Stomach smooth muscle (tissue), 2 donors: ENCODE measurements at regions not wholly inside any gene's neighbourhood (a gene's known extent, or its start where the extent isn't known, plus 50 kb on each side); places are given as distances from the start of the nearest gene placed in this dataset.

Source experiments
- H3K27ac ChIP-seq: one replicate; pipeline ENCODE4 v1.7.0; 2013; ENCODE audit warnings: mild to moderate bottlenecking, low read length, inconsistent platforms
- H3K27me3 ChIP-seq, 2 donors: one replicate each; pipeline ENCODE4 v1.7.0; 2013; ENCODE audit warnings: low read length in 2 of 2; ENCODE audit not compliant: insufficient read depth in 2 of 2, control insufficient read depth in 1 of 2
- H3K36me3 ChIP-seq, 2 donors: one replicate each; pipeline ENCODE4 v1.7.0; 2013; ENCODE audit warnings: low read length in 2 of 2; ENCODE audit not compliant: control insufficient read depth in 2 of 2, insufficient read depth in 2 of 2
- H3K4me1 ChIP-seq: one replicate; pipeline ENCODE4 v1.7.0; 2013; ENCODE audit warnings: low read length; ENCODE audit not compliant: control insufficient read depth, insufficient read depth
- H3K4me3 ChIP-seq, 2 donors: one replicate each; pipeline ENCODE4 v1.7.0; 2013; ENCODE audit warnings: low read length in 2 of 2
- H3K9ac ChIP-seq, 2 donors: one replicate each; pipeline ENCODE4 v1.7.0; 2013; ENCODE audit warnings: low read length in 2 of 2, mild to moderate bottlenecking in 1 of 2
- H3K9me3 ChIP-seq, 2 donors: one replicate each; pipeline ENCODE4 v1.7.0; 2013; ENCODE audit warnings: low read length in 2 of 2; ENCODE audit not compliant: control insufficient read depth in 2 of 2
- donor health status: healthy.
- donor health status: Pancreatic carcinoma.

DNA sequence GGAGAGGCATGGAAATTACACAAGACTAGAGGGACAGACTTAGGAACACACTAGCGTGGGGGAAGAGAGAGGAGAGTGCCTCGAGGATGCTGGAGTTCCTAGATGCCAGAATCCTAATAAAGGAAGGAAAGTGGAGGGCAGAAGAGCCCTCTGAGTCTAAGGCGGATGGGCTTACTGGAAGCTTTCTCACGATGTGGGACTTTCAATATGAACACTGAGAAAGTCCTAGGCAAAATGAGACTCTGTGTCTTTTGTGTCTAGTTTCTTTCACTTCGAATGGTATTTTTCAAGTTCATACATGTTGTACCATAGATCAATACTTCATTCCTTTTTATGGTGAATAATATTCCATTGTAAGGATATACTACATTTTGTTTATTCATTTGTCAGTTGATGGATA, 239.4 kb downstream of the NSG2 start:
- no peak overlapping the region for H3K27ac ChIP-seq
- H3K27me3 ChIP-seq = peaks cover 2 to 7% of the 10 kb centered on the region in 2 donors

DNA sequence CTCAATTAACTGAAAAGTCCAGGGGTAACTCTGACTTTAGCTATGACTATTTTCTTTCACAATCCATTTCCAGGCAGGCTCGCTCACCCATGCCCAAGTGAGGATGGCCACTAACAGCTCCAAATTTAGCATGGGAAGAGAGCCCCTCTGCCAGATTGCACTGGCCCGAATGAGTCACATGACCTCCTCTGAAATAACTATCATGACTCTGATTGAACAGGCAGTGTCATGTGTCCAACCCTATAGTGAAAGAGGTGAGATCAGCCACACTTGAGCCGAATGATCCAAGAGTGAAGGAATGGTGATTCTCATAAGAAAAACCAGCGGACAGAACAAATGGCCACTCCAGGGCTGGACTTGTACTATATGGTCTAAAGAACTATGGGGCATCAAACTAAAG, 242.3 kb downstream of the NSG2 start:
- Histone ChIP-seq H3K27me3 (peaks cover 0 to 4% of the 10 kb centered on the region in 2 donors), H3K4me3 (no peak overlapping the region), H3K27ac (no peak overlapping the region), H3K9ac (no peak overlapping the region), H3K4me1 (no peaks in the 10 kb centered on the region), H3K9me3 (peaks cover 0 to 8% of the 10 kb centered on the region in 2 donors), H3K36me3 (no peaks in the 10 kb centered on the region)

More for the DNA sequence above, 239.4 kb downstream of the NSG2 start:
- Histone ChIP-seq H3K36me3 (no peaks in the 10 kb centered on the region), H3K4me3 (no peak overlapping the region), H3K9ac (no peak overlapping the region), H3K9me3 (no peaks in the 10 kb centered on the region), H3K4me1 (no peaks in the 10 kb centered on the region)

DNA sequence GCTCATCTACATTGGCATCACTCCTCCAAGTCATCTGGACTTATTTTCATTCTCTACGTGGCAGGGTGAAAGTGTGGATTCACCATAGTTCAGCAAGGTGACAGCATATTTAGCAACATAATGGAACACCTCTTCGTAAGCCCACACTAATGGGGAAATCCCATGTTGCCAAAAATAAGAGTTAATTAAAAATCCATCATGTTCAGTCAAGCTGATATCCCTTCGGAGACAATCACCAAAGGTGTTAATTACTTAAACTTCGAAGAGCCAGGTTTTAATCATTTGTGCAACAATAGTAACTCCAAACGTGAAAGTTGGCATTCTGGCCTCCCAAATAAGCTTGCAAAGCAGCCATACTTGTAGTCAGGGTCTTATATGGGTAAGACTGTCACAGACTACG, 242.9 kb downstream of the NSG2 start:
- Histone ChIP-seq H3K27me3 (peaks cover 0 to 4% of the 10 kb centered on the region in 2 donors), H3K36me3 (no peaks in the 10 kb centered on the region), H3K4me1 (no peaks in the 10 kb centered on the region), H3K9ac (no peak overlapping the region), H3K4me3 (no peak overlapping the region), H3K27ac (no peak overlapping the region), H3K9me3 (peaks cover 0 to 8% of the 10 kb centered on the region in 2 donors)

DNA sequence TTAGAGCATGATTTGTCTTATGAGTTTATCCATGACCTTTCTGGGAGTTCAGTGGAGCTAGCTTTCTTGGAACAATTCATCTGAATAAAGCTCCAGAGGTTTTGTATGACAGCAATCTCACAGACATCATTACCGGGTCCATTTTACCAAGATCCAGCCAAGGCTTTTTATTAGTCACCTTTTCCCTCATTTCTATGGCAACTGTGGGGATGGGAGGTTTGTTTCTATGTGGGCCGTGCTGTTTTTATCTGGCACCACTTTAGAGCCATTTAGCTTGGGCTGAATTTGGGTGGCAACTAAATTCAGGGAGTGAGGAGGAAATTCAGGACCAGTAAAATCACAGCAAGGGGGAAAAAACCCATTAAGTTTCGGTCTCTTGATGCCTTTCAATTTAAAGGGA, 245.7 kb downstream of the NSG2 start:
- no peak overlapping the region for H3K27ac ChIP-seq
- no peaks in the 10 kb centered on the region for H3K27me3 ChIP-seq
- peaks cover 0 to 8% of the 10 kb centered on the region in 2 donors for H3K9me3 ChIP-seq
- no peaks in the 10 kb centered on the region for H3K36me3 ChIP-seq
- H3K9ac ChIP-seq = no peak overlapping the region
- no peak overlapping the region for H3K4me3 ChIP-seq
- H3K4me1 ChIP-seq = no peaks in the 10 kb centered on the region

DNA sequence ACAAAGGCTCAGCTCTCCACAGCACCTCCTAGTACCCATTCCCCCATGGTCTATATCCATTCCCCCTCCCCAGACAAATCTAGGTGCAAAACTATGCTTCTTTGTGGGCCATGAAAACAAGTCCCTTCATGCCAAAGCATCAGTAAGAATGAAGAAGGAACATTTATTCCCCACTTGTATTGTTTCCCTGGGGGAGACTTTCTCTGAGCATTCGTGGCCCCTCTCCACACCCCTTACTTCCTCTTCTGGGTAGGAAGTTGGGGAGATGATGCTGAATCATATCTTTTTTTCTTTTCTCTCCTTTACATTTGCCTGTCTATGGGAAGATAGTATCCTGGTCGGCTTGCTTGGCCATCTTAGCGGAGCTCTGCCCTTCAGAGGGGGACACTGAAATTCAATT, 246.8 kb downstream of the NSG2 start:
- H3K36me3 ChIP-seq = no peaks in the 10 kb centered on the region
- no peaks in the 10 kb centered on the region for H3K27me3 ChIP-seq
- H3K4me1 ChIP-seq = no peaks in the 10 kb centered on the region
- no peak overlapping the region for H3K4me3 ChIP-seq
- H3K9ac ChIP-seq = no peak overlapping the region
- H3K9me3 ChIP-seq = peaks cover 0 to 8% of the 10 kb centered on the region in 2 donors
- H3K27ac ChIP-seq = no peak overlapping the region

DNA sequence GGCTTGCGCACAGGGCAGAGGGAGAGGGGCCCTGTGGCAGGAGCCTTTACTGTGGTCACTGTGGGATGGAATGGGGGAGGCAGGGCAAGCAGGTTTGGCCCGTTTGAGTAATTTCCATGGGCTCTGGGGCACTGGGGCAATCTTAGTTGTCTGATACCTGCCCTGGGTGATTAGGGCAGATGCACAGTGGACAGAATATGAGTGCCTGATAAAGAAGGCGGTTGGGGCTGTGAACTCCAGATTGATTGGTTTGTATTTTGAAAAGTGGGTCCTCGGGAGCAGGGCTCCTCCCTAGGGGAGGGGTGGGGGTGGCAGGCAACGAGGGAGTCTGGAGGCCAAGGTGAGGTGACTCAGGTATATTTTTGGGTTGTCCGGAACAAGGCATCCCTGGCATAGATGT, 247.5 kb downstream of the NSG2 start:
- peaks cover 0 to 8% of the 10 kb centered on the region in 2 donors for H3K9me3 ChIP-seq

DNA sequence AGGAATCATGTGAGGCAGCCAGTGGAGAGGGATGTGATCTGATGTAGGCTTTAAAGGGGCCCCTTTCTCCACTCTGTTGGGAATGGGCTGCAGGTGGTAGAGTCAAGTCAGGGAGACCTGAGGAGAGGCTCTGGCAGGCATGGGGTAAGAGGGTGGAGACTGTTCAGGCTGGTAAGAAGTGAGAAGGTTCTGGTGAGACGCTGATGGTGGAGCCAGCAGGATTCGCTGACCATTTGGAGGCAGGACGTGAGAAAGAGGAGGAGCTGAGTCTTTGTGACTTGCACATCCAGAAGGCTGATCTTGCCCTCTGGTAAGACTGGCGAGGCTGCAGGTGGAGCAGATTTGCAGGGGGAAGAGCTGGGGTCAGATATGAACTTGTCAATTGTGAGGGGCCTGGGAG, 248.0 kb downstream of the NSG2 start:
- H3K4me3 ChIP-seq = no peak overlapping the region
- no peaks in the 10 kb centered on the region for H3K36me3 ChIP-seq
- H3K9ac ChIP-seq = no peak overlapping the region
- H3K27me3 ChIP-seq = no peaks in the 10 kb centered on the region
- no peaks in the 10 kb centered on the region for H3K4me1 ChIP-seq
- H3K27ac ChIP-seq = no peak overlapping the region
- peaks cover 0 to 8% of the 10 kb centered on the region in 2 donors for H3K9me3 ChIP-seq

More for the DNA sequence above, 247.5 kb downstream of the NSG2 start:
- no peak overlapping the region for H3K27ac ChIP-seq
- no peaks in the 10 kb centered on the region for H3K36me3 ChIP-seq
- no peaks in the 10 kb centered on the region for H3K4me1 ChIP-seq
- no peak overlapping the region for H3K4me3 ChIP-seq
- H3K27me3 ChIP-seq = no peaks in the 10 kb centered on the region
- H3K9ac ChIP-seq = no peak overlapping the region

DNA sequence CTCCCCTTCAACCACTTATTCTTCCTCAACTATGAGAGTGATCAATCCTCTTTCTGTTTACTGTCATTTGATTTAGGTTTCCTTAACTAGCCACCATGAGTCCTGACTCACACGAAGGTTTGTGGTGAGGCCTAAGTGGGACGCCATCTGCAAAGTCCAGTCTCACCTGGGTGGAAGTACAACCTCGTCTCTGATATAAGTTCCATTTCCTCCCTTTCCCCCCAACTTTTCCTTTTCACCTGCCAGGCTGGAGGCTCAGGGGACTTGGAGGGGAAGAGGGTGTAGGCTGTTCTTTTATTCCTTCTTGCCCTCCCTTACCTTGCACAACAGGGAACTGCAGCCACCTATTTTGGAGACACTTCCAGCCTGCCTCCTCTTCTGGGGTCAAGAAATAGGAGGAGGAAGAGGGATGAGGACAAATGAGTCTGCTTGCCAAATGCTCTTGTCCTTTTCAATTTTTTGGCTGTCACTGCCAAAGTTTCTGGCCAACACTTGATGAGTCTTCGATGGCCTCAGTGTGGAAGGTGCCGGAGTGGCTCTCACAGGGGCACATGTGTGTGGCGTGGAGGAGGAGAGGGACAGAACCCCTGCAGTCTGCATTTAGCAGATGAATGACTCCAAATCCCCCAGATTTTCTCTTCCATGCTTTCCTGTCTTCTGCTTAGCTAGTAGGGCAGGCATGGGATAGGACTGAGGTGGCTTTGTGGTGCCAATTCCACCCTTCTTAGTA, 249.6 kb downstream of the NSG2 start:
- Histone ChIP-seq H3K4me1 (no peaks in the 10 kb centered on the region), H3K27ac (no peak overlapping the region)

DNA sequence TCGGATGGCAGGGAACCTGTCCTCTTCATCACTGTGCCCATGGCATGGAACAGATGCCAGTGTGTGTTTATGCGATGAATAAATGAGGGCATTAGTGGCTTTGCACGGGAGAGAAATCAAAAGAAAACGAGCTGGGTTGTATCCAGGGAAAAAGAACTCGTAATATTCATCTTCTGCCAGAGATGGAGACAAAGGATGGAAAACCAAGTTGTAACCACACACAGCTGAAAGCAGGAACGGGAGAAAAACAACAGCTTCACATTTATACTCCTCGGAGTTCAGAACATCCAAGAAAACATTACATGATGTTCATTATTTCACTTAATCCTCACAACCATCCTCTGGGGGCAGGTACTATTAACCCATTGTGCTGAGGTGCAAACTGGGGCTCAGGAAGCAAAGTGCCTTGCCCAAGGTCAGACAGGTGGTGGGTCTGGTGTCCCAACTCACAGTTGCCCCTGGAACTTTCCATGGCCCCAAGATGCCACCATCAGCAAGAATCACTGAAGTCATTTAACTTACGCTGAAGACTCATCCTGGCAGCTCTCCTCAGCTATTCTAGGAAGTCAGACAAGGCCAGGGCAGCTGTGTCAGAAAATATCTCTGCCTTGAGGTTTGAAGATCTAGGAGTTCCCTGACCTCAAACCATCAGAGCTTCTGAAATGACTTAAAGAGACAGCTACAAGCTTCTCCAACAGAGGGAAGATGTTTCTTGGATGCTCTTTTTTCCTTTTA, 250.4 kb downstream of the NSG2 start:
- Histone ChIP-seq H3K9me3 (peaks cover 3% of the 10 kb centered on the region in 2 donors), H3K4me1 (no peaks in the 10 kb centered on the region), H3K36me3 (no peaks in the 10 kb centered on the region), H3K27me3 (peaks cover 0 to 4% of the 10 kb centered on the region in 2 donors), H3K9ac (no peak overlapping the region), H3K27ac (no peak overlapping the region), H3K4me3 (no peak overlapping the region)

More for the DNA sequence above, 249.6 kb downstream of the NSG2 start:
- no peaks in the 10 kb centered on the region for H3K36me3 ChIP-seq
- H3K27me3 ChIP-seq = no peaks in the 10 kb centered on the region
- no peak overlapping the region for H3K4me3 ChIP-seq
- H3K9ac ChIP-seq = no peak overlapping the region
- H3K9me3 ChIP-seq = peaks cover 3 to 7% of the 10 kb centered on the region in 2 donors

DNA sequence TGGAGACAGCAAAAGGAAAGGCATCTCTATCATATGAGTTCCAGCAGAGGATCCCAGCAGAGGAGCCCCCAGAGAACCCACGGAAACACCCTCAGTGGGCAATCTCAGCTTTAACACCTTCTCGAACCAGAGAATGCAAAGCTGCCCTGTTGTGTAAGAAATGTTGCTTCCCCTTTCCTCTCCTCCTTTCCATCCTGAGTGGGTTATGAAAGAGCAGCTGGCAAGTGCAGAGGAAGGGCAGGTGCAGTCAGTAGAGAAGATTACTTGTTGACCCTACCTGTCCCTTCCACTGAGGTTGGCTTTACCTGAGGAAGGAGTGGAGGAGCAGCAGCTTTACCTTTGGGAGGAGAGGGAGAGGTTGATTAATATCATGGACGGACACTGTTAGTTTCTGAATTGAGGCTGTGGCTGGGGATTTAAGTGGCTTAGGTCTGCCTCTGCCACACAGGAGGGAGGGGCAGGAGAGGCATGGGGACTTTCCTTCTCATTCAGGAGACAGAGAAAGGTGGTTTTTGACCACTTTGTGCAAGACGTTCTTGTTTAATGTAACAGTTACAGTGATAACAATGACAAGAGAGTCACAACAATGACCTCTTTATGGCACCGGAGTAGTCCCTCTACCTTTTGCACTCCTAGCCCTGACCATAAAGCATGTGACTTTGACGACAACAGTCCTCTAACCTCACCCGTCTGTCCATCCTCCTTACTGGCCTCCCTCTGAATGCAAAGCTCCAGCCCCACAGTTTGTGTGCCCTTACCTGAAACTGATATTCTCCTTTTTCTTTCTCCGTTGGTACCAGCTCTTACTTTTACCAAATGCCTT, 254.8 kb downstream of the NSG2 start:
- Histone ChIP-seq H3K27ac (no peak overlapping the region), H3K4me3 (no peak overlapping the region), H3K27me3 (peaks cover 1 to 8% of the 10 kb centered on the region in 2 donors), H3K36me3 (no peaks in the 10 kb centered on the region), H3K9ac (no peak overlapping the region), H3K9me3 (peaks cover 0 to 3% of the 10 kb centered on the region in 2 donors), H3K4me1 (no peaks in the 10 kb centered on the region)
